ENCODE measurements at regions not wholly inside any gene's neighbourhood (a gene's known extent, or its start where the extent isn't known, plus 50 kb on each side); places are given as distances from the start of the nearest gene placed in this dataset.

DNA sequence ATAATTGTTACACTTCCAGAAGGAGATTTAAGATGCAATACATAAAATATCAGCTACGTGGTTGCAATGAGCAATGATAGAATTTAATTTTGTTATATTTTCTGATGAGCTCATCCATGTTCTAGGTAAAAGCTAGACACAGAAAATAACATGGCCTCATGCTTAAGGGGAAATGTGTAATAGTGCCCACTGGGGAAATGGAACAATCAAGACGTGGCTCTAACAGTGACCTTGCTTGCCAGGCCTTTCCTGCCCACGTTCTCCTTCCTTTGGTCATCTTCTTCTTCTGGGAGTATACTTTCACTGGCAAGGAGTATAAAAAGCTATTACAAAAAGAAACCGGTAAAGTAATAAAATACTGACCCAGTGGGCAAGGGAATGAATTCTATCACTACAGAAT, 116.2 kb upstream of the TMEM161B start:
- TF ChIP-seq, protein P1, sequence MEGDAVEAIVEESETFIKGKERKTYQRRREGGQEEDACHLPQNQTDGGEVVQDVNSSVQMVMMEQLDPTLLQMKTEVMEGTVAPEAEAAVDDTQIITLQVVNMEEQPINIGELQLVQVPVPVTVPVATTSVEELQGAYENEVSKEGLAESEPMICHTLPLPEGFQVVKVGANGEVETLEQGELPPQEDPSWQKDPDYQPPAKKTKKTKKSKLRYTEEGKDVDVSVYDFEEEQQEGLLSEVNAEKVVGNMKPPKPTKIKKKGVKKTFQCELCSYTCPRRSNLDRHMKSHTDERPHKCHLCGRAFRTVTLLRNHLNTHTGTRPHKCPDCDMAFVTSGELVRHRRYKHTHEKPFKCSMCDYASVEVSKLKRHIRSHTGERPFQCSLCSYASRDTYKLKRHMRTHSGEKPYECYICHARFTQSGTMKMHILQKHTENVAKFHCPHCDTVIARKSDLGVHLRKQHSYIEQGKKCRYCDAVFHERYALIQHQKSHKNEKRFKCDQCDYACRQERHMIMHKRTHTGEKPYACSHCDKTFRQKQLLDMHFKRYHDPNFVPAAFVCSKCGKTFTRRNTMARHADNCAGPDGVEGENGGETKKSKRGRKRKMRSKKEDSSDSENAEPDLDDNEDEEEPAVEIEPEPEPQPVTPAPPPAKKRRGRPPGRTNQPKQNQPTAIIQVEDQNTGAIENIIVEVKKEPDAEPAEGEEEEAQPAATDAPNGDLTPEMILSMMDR (IDR thresholded peaks at IDR 0.05; ENCODE audit: low read depth, low read length, missing control alignments), result no peak
- H3K4me3 ChIP-seq (ENCODE audit: low read depth, low read length), result no peak overlapping the region
- in situ Hi-C loops (cut with HindIII; ENCODE audit: low pct_ligation_motif_present, low sequenced_read_pairs), result no loop called here
- no peak overlapping the region for H3K27ac ChIP-seq
- H3K27me3 ChIP-seq (replicated peaks), result no peaks in the 10 kb centered on the region
- no peak for DNase-seq
- no peaks in the 10 kb centered on the region for H3K36me3 ChIP-seq (replicated peaks)

DNA sequence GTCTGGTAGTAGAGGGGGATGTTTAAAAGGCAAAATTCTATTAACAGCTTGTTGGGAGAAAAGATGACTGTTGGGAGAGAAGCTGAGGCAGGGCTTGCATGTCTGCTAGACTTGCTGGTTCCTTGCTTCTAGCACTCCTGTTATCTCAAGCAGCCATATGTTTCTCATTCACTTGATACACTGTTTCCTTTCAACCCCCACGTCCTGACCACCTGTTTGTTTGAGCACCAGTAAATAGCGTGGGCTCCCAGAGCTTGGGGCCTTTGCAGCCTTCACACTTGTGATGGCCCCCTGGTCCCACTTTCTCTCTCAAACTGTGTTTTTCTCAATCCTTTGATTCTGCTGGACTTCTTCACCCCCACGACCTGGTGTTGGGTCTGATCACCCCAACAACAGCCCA, 111.7 kb upstream of the TMEM161B start:
- Histone ChIP-seq H3K4me3 (ENCODE audit: low read depth, low read length) (no peak overlapping the region), H3K27ac (no peak overlapping the region), H3K36me3 (replicated peaks) (no peaks in the 10 kb centered on the region), H3K27me3 (replicated peaks) (no peaks in the 10 kb centered on the region)
- no peak for DNase-seq
- in situ Hi-C loops (cut with HindIII; ENCODE audit: low pct_ligation_motif_present, low sequenced_read_pairs), result no loop called here
- TF ChIP-seq, protein P1 (IDR thresholded peaks at IDR 0.05; ENCODE audit: low read depth, low read length, missing control alignments), result no peak

DNA sequence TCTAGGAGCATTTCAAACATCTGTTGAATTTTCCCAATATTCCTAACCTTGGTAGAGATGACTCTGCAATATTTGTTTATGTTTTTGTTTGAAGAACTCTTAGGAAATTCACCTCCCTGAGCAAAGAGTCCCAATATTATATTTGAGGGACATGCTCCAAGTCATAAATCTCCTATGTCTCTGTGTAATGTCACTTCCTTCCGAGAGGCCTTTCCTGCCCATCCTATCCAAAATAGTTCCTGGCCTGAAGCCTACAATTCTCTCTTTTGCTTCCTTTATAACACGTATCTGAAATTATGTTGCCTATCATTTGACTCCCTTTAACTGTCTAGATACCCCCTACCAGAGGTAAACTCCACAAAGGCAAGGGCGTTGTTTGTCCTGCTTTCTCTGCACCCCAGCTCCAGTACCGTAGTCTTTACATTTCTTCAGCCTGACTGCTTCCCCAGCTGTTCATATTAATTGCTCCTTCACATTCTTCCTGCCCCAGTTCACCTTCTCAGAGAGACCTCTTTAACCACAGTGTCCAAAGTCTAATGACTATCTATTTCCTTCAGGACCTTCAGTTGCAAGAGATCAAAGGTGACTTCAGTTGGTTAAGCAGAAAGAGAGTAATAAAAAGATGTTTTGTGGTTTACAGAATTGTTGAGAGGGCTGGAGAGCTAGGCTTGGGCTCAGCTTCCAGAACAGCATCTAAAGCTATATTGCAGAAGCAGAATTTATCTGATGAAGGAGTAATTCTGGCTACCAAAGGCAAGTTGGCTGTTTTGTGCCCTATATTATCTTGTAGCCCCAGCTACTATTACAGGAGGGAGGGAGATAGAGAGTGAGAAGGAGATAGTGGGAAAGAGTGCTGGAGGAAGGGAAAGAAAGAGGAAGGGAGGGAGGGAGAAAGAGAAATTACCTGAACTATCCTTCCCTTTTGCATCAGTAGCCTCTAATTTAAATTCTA, 109.3 kb upstream of the TMEM161B start:
- H3K4me3 ChIP-seq (ENCODE audit: low read depth, low read length), result no peak overlapping the region
- H3K27me3 ChIP-seq (replicated peaks), result no peaks in the 10 kb centered on the region
- H3K27ac ChIP-seq, result no peak overlapping the region
- DNase-seq, result no peak
- H3K36me3 ChIP-seq (replicated peaks), result no peaks in the 10 kb centered on the region
- TF ChIP-seq, protein P1 (IDR thresholded peaks at IDR 0.05; ENCODE audit: low read depth, low read length, missing control alignments), result no peak
- in situ Hi-C loops (cut with HindIII; ENCODE audit: low pct_ligation_motif_present, low sequenced_read_pairs), result no loop called here

DNA sequence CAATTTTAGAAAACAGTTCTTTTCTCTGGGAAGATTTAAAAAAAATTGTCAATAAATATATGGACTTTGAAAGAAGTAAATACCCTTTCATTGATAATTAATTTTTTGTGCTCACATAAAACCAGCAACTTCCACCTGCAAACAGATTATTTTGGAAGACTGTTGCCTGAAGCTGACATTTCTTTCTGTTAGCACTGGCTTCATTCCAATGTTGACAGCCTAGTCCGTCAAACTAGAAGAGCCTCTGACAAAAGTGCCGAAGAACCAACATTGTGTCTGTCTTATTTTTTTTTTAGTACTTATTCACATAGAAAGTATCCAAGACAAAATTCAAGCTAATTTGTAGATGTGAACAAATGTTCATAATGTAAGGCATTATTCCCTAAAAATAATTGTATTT, 108.6 kb upstream of the TMEM161B start:
- Histone ChIP-seq H3K36me3 (replicated peaks) (no peaks in the 10 kb centered on the region), H3K4me3 (ENCODE audit: low read depth, low read length) (no peak overlapping the region), H3K27me3 (replicated peaks) (no peaks in the 10 kb centered on the region), H3K27ac (no peak overlapping the region)
- TF ChIP-seq, protein P1 (IDR thresholded peaks at IDR 0.05; ENCODE audit: low read depth, low read length, missing control alignments), result no peak
- DNase-seq, result no peak
- in situ Hi-C loops (cut with HindIII; ENCODE audit: low pct_ligation_motif_present, low sequenced_read_pairs), result no loop called here

DNA sequence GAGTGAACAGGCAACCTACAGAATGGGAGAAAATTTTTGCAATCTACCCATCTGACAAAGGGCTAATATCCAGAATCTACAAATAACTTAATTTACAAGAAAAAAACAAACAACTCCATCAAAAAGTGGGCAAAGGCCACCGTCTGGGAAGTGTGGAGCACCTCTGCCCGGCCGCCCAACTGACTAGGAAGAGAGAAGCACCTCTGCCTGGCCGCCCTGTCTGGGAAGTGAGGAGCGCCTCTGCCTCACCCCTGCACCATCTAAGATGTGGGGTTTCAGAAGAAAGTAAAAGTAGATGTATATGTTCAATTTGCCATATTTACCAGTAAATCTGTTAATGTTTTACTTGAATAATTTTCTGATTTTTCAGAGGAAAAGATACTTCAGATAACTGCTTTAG, 108.1 kb upstream of the TMEM161B start:
- H3K4me3 ChIP-seq (ENCODE audit: low read depth, low read length), result no peak overlapping the region
- in situ Hi-C loops (cut with HindIII; ENCODE audit: low pct_ligation_motif_present, low sequenced_read_pairs), result no loop called here

More for the DNA sequence above, 108.1 kb upstream of the TMEM161B start:
- Histone ChIP-seq H3K27me3 (replicated peaks) (no peaks in the 10 kb centered on the region), H3K27ac (no peak overlapping the region), H3K36me3 (replicated peaks) (no peaks in the 10 kb centered on the region)
- no peak for DNase-seq
- TF ChIP-seq, protein P1 (IDR thresholded peaks at IDR 0.05; ENCODE audit: low read depth, low read length, missing control alignments), result no peak

Measured in brain microvascular endothelial cell (primary cell).